OCI-M2 (cell line): ENCODE measurements at regions not wholly inside any gene's neighbourhood (a gene's known extent, or its start where the extent isn't known, plus 50 kb on each side); places are given as distances from the start of the nearest gene placed in this dataset.

Experiments
- DNase-seq: peaks from one replicate; lab custom pipeline; 2025; ENCODE audit not compliant: unreplicated experiment; lab: John Stamatoyannopoulos, UW

DNA sequence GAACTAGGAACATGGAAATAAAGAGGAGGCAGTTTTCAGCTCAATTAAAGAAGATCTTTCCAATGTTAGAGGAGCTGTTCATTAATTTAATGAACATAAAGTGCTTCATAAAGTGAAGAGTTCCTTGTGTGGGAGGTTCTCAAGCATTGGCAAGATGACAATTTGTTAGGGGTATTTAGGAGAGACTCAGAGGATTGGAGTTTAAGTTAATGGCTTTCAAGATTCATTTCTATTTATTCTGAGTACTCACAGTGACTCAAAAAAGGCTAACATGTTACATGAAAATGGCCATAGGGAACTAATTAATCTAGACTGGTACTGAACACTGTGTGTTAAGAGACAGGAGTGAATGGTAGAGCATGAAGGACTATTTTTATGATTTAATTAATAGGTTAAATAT, 55.4 kb upstream of the CDH12 start:
- no peak for DNase-seq

- no peak for DNase-seq
Measured at GRCh38 chr5:22908129-22908528, 55.0 kb upstream of the CDH12 start.
